K562 (cell line): ENCODE measurements at regions not wholly inside any gene's neighbourhood (a gene's known extent, or its start where the extent isn't known, plus 50 kb on each side); places are given as distances from the start of the nearest gene placed in this dataset.
A peak's percentile ranks its signal among the peaks of the same experiment; 100 is the strongest.

Source experiments
- ATAC-seq: fragments of 200-7000 bp; cut with Tn5 transposase; 3 replicates; pipeline ENCODE4 v1.9.1; 2020; ENCODE audit warnings: moderate library complexity
- BruUV-seq: library from RNA; stranded (reverse); fragments of 400-500 nt; replicated peaks from 2 replicates; lab custom pipeline; 2021; lab: Mats Ljungman, UMichigan
- CTCF ChIA-PET: fragments of 300-600 bp; formaldehyde crosslinking; extraction: SDS; loops from one replicate; lab custom pipeline; 2021; ENCODE audit warnings: low intra/inter-chr PET ratio; lab: Yijun Ruan, JAX
- POLR2A ChIA-PET: fragments of 300-600, 350-650 bp; sonication (Branson Sonifier 250); formaldehyde crosslinking; extraction: SDS; loops from one replicate; lab custom pipeline; 2021; ENCODE audit warnings: antibody characterized with exemption, inconsistent platforms; lab: Yijun Ruan, JAX
- DNase-seq, 4 experiments: peaks; one replicate each; pipeline versions ENCODE4 v3.0.0 to v3.0.0-alpha.2; 2011 to 2018; ENCODE audit warnings: low spot score in 3 of 4, mixed read lengths in 3 of 4; ENCODE audit errors: extremely low read depth in 1 of 4
- FAIRE-seq: peaks from 2 replicates; lab custom pipeline; 2011; peaks lifted over from hg19 to GRCh38; lab: Jason Lieb, UNC
- H2AFZ ChIP-seq: 2 replicates; pipeline ENCODE4 v1.6.0; 2011; ENCODE audit warnings: low read depth, low read length, control low read depth, inconsistent platforms
- H3K27ac ChIP-seq: fragments of 200-600 bp; 3 replicates; pipeline ENCODE4 v1.8.0; 2011; ENCODE audit warnings: low read depth, mild to moderate bottlenecking, control low read depth, inconsistent platforms, low read length, moderate library complexity, mixed read lengths; ENCODE audit errors: extremely low read depth
- H3K27me3 ChIP-seq, 2 experiments: fragments of 300-600 bp in 1 of 2; 2 replicates in 1 of 2; 3 replicates in 1 of 2; pipeline versions ENCODE4 v1.6.0 to v1.8.0; 2011; ENCODE audit warnings: inconsistent platforms in 2 of 2, low read length in 2 of 2, mild to moderate bottlenecking in 1 of 2, mixed read lengths in 1 of 2, moderate library complexity in 1 of 2; ENCODE audit not compliant: control insufficient read depth in 2 of 2, insufficient read depth in 2 of 2
- H3K36me3 ChIP-seq: fragments of 300-600 bp; 3 replicates; pipeline ENCODE4 v1.8.0; 2011; ENCODE audit warnings: mild to moderate bottlenecking, low read length, inconsistent platforms; ENCODE audit not compliant: control insufficient read depth, insufficient read depth
- H3K4me1 ChIP-seq, 2 experiments: fragments of 200-600 bp in 1 of 2; replicated peaks in 1 of 2; 2 replicates in 1 of 2; 3 replicates in 1 of 2; pipeline versions ENCODE4 v1.5.1 to v1.8.0; 2011; ENCODE audit warnings: inconsistent platforms in 2 of 2, low read length in 2 of 2, mild to moderate bottlenecking in 1 of 2, mixed read lengths in 1 of 2, moderate library complexity in 1 of 2; ENCODE audit not compliant: control insufficient read depth in 2 of 2, insufficient read depth in 2 of 2
- H3K4me2 ChIP-seq: 2 replicates; pipeline ENCODE4 v1.6.1; 2011; ENCODE audit warnings: low read length, control low read depth, inconsistent platforms, mixed read lengths; ENCODE audit not compliant: insufficient read depth
- H3K4me3 ChIP-seq: fragments of 200-600 bp; sonication (generic), shearing (Covaris generic); 2 replicates; pipeline ENCODE4 v1.5.1; 2016; ENCODE audit warnings: control low read depth, inconsistent platforms
- H3K79me2 ChIP-seq: fragments of 200-600 bp; 3 replicates; pipeline ENCODE4 v1.8.0; 2011; ENCODE audit warnings: low read length, inconsistent platforms; ENCODE audit not compliant: control insufficient read depth, insufficient read depth
- H3K9ac ChIP-seq, 2 experiments: 2 replicates each; pipeline versions ENCODE4 v1.6.0 to v1.6.1; 2011; ENCODE audit warnings: low read depth in 2 of 2, low read length in 2 of 2, control low read depth in 1 of 2, inconsistent platforms in 1 of 2, mild to moderate bottlenecking in 1 of 2, mixed read lengths in 1 of 2; ENCODE audit not compliant: insufficient read depth in 1 of 2
- H3K9me1 ChIP-seq: one replicate; pipeline ENCODE4 v1.6.0; 2011; ENCODE audit warnings: inconsistent platforms, mild to moderate bottlenecking, low read length, moderate library complexity; ENCODE audit not compliant: control insufficient read depth, insufficient read depth
- H3K9me3 ChIP-seq: replicated peaks from 2 replicates; pipeline ENCODE4 v1.5.1; 2011; ENCODE audit warnings: low read depth, low read length, inconsistent platforms; ENCODE audit not compliant: control insufficient read depth, insufficient read depth
- H4K20me1 ChIP-seq: replicated peaks from 2 replicates; pipeline ENCODE4 v1.6.1; 2011; ENCODE audit warnings: low read length, inconsistent platforms, mixed read lengths; ENCODE audit not compliant: control insufficient read depth, insufficient read depth
- NCOA2 ChIP-seq, 2 experiments: fragments of 450-650 bp; IDR thresholded peaks; 2 replicates each; pipeline ENCODE4 v1.6.1; 2018; ENCODE audit warnings: mild to moderate bottlenecking in 2 of 2, moderate library complexity in 1 of 2; ENCODE audit not compliant: partially characterized antibody in 2 of 2
- PRMT5 ChIP-seq: sonication (generic); formaldehyde crosslinking; IDR thresholded peaks from 2 replicates; pipeline ENCODE4 v1.5.0; 2020; ENCODE audit warnings: missing genetic modification reagents
- TOE1 ChIP-seq, 2 experiments: fragments of 450-650 bp in 1 of 2; sonication (generic) in 1 of 2; formaldehyde crosslinking in 1 of 2; IDR thresholded peaks; 2 replicates each; pipeline versions ENCODE4 v1.7.1 to v1.8.0; 2016 to 2022; ENCODE audit warnings: borderline replicate concordance in 2 of 2, mild to moderate bottlenecking in 2 of 2, antibody characterized with exemption in 1 of 2, inconsistent platforms in 1 of 2, low read depth in 1 of 2, missing genetic modification reagents in 1 of 2, moderate library complexity in 1 of 2
- ZNF431 ChIP-seq: sonication (generic); formaldehyde crosslinking; IDR thresholded peaks from 2 replicates; pipeline ENCODE4 v1.8.0; 2022; ENCODE audit warnings: mild to moderate bottlenecking, missing genetic modification reagents
- WGBS: fragments of 100-300 bp; shearing (Covaris generic); methylation state at CpG from one replicate; pipeline ENCODE4 v1.1.6; 2016; ENCODE audit warnings: low coverage, mixed read lengths; ENCODE audit not compliant: insufficient coverage; ENCODE audit errors: missing lambda C conversion rate; 5-methylcytosine and 5-hydroxymethylcytosine counted together
- in situ Hi-C: fragments of 300-500 bp; cut with MboI; formaldehyde crosslinking; loops from 4 replicates; pipeline ENCODE4 v1.15.0; 2018; ENCODE audit warnings: inconsistent platforms, mixed read lengths
- intact Hi-C: fragments of 100-400 bp; cut with micrococcal nuclease; formaldehyde crosslinking; loops from 2 replicates; pipeline ENCODE4 v1.14.2; 2022

DNA sequence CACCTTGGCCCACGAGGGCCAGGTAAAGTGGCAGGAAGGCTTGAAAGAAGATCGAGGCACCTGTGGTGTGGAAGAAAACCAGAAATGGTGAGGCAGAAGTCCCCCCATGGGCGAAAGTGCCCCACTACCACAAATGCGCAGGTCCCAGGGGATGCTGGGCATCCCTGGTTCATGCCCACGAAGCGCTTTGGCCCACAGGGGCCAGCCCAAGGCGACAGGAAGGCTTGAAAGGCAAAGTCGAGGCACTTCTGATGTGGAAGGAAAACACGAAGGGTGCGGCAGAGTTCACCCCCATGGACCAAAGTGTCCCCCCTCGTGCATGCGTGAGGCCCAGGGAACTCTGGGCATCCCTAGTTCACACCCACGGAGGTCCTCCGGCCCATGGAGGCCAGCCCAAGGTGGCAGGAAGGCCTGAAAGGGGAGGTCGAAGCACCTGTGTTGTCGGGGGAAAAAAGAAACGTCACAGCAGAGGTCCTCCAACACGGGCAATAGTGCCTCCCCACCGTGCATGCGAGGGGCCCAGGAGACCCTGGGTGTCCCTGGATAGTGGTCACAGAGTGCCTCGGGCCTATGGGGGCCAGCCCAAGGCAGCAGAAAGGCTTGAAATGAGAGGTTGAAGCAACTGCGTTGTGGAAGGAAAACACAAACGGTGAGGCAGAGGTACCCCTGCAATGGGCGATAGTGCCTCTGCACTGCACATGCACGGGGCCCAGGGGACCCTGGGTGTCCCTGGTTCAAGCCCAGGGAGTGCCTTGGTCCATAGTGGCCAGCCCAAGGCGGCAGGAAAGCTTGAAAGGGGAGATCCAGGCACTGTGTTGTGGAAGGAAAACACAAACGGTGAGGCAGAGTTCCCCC lies 373.9 kb downstream of the ALG10 start:
- Histone ChIP-seq H3K27me3 (peaks cover 0 to 74% of the 10 kb centered on the region in 2 experiments; a peak in 2 of 5 replicates), H4K20me1 (no peaks in the 10 kb centered on the region), H3K27ac (no peak overlapping the region), H3K4me1 (peaks cover 0 to 10% of the 10 kb centered on the region in 2 experiments; a peak in 3 of 5 replicates), H3K9me3 (no peaks in the 10 kb centered on the region), H3K9ac (no peak overlapping the region), H3K36me3 (no peaks in the 10 kb centered on the region), H3K4me3 (no peak overlapping the region), H3K9me1 (no peaks in the 10 kb centered on the region)
- POLR2A ChIA-PET = no interaction called here
- in situ Hi-C loops = no loop called here
- TF ChIP-seq ZNF431 (CRISPR knock-in tag) = no peak
- TF ChIP-seq NCOA2 (IDR thresholded peaks at IDR 0.05; ENCODE audit: partially characterized antibody in 2 of 2) = no peak
- TF ChIP-seq TOE1 (IDR thresholded peaks at IDR 0.05; ENCODE audit: borderline replicate concordance) = no peak
- no peak for TF ChIP-seq TOE1 (CRISPR knock-in tag; IDR thresholded peaks at IDR 0.05; ENCODE audit: borderline replicate concordance, low read depth)
- no peak for TF ChIP-seq PRMT5
- TF ChIP-seq, all 486 proteins: peak for 0
- Histone ChIP-seq H3K79me2 (no peaks in the 10 kb centered on the region), H3K4me2 (no peak overlapping the region), H2AFZ (no peak overlapping the region)
- BruUV-seq = no TSS peak
- intact Hi-C loops = no loop called here
- FAIRE-seq = no peak
- WGBS = 0% methylated on average over 27 of the region's 27 CpGs
- CTCF ChIA-PET = interaction anchor here (0.7 kb wide), 1 partner anchor 136 kb away, joined by 3 read pairs; no protein-coding TSS in a partner anchor
- no peak; the same call in 2 of the 3 replicates for ATAC-seq
- peak in 2 of 4 experiments; percentile 0 to 3 for DNase-seq
